K562 (cell line): ENCODE measurements at regions not wholly inside any gene's neighbourhood (a gene's known extent, or its start where the extent isn't known, plus 50 kb on each side); places are given as distances from the start of the nearest gene placed in this dataset.

Experiments
- ATAC-seq: fragments of 200-7000 bp; cut with Tn5 transposase; 3 replicates; pipeline ENCODE4 v1.9.1; 2020; ENCODE audit warnings: moderate library complexity
- BruUV-seq: library from RNA; stranded (reverse); fragments of 400-500 nt; replicated peaks from 2 replicates; lab custom pipeline; 2021; lab: Mats Ljungman, UMichigan
- CTCF ChIA-PET: fragments of 300-600 bp; formaldehyde crosslinking; extraction: SDS; loops from one replicate; lab custom pipeline; 2021; ENCODE audit warnings: low intra/inter-chr PET ratio; lab: Yijun Ruan, JAX
- POLR2A ChIA-PET: fragments of 300-600, 350-650 bp; sonication (Branson Sonifier 250); formaldehyde crosslinking; extraction: SDS; loops from one replicate; lab custom pipeline; 2021; ENCODE audit warnings: antibody characterized with exemption, inconsistent platforms; lab: Yijun Ruan, JAX
- DNase-seq, 4 experiments: peaks; one replicate each; pipeline versions ENCODE4 v3.0.0 to v3.0.0-alpha.2; 2011 to 2018; ENCODE audit warnings: low spot score in 3 of 4, mixed read lengths in 3 of 4; ENCODE audit errors: extremely low read depth in 1 of 4
- FAIRE-seq: peaks from 2 replicates; lab custom pipeline; 2011; peaks lifted over from hg19 to GRCh38; lab: Jason Lieb, UNC
- H2AFZ ChIP-seq: 2 replicates; pipeline ENCODE4 v1.6.0; 2011; ENCODE audit warnings: low read depth, low read length, control low read depth, inconsistent platforms
- H3K27ac ChIP-seq: fragments of 200-600 bp; 3 replicates; pipeline ENCODE4 v1.8.0; 2011; ENCODE audit warnings: low read depth, mild to moderate bottlenecking, control low read depth, inconsistent platforms, low read length, moderate library complexity, mixed read lengths; ENCODE audit errors: extremely low read depth
- H3K27me3 ChIP-seq, 2 experiments: fragments of 300-600 bp in 1 of 2; 2 replicates in 1 of 2; 3 replicates in 1 of 2; pipeline versions ENCODE4 v1.6.0 to v1.8.0; 2011; ENCODE audit warnings: inconsistent platforms in 2 of 2, low read length in 2 of 2, mild to moderate bottlenecking in 1 of 2, mixed read lengths in 1 of 2, moderate library complexity in 1 of 2; ENCODE audit not compliant: control insufficient read depth in 2 of 2, insufficient read depth in 2 of 2
- H3K36me3 ChIP-seq: fragments of 300-600 bp; 3 replicates; pipeline ENCODE4 v1.8.0; 2011; ENCODE audit warnings: mild to moderate bottlenecking, low read length, inconsistent platforms; ENCODE audit not compliant: control insufficient read depth, insufficient read depth
- H3K4me1 ChIP-seq, 2 experiments: fragments of 200-600 bp in 1 of 2; replicated peaks in 1 of 2; 2 replicates in 1 of 2; 3 replicates in 1 of 2; pipeline versions ENCODE4 v1.5.1 to v1.8.0; 2011; ENCODE audit warnings: inconsistent platforms in 2 of 2, low read length in 2 of 2, mild to moderate bottlenecking in 1 of 2, mixed read lengths in 1 of 2, moderate library complexity in 1 of 2; ENCODE audit not compliant: control insufficient read depth in 2 of 2, insufficient read depth in 2 of 2
- H3K4me2 ChIP-seq: 2 replicates; pipeline ENCODE4 v1.6.1; 2011; ENCODE audit warnings: low read length, control low read depth, inconsistent platforms, mixed read lengths; ENCODE audit not compliant: insufficient read depth
- H3K4me3 ChIP-seq: fragments of 200-600 bp; sonication (generic), shearing (Covaris generic); 2 replicates; pipeline ENCODE4 v1.5.1; 2016; ENCODE audit warnings: control low read depth, inconsistent platforms
- H3K79me2 ChIP-seq: fragments of 200-600 bp; 3 replicates; pipeline ENCODE4 v1.8.0; 2011; ENCODE audit warnings: low read length, inconsistent platforms; ENCODE audit not compliant: control insufficient read depth, insufficient read depth
- H3K9ac ChIP-seq, 2 experiments: 2 replicates each; pipeline versions ENCODE4 v1.6.0 to v1.6.1; 2011; ENCODE audit warnings: low read depth in 2 of 2, low read length in 2 of 2, control low read depth in 1 of 2, inconsistent platforms in 1 of 2, mild to moderate bottlenecking in 1 of 2, mixed read lengths in 1 of 2; ENCODE audit not compliant: insufficient read depth in 1 of 2
- H3K9me1 ChIP-seq: one replicate; pipeline ENCODE4 v1.6.0; 2011; ENCODE audit warnings: inconsistent platforms, mild to moderate bottlenecking, low read length, moderate library complexity; ENCODE audit not compliant: control insufficient read depth, insufficient read depth
- H3K9me3 ChIP-seq: replicated peaks from 2 replicates; pipeline ENCODE4 v1.5.1; 2011; ENCODE audit warnings: low read depth, low read length, inconsistent platforms; ENCODE audit not compliant: control insufficient read depth, insufficient read depth
- H4K20me1 ChIP-seq: replicated peaks from 2 replicates; pipeline ENCODE4 v1.6.1; 2011; ENCODE audit warnings: low read length, inconsistent platforms, mixed read lengths; ENCODE audit not compliant: control insufficient read depth, insufficient read depth
- CHD4 ChIP-seq: fragments of 200-600 bp; sonication (generic); IDR thresholded peaks from 3 replicates; pipeline ENCODE4 v1.6.1; 2012; ENCODE audit warnings: low read depth, mild to moderate bottlenecking, mixed read lengths, low read length, inconsistent platforms; ENCODE audit not compliant: insufficient read depth, insufficient replicate concordance, poor library complexity, severe bottlenecking
- DDX20 ChIP-seq: fragments of 450-650 bp; IDR thresholded peaks from 2 replicates; pipeline ENCODE4 v1.6.1; 2016; ENCODE audit warnings: missing genetic modification characterization, low read depth, mild to moderate bottlenecking, missing compliant biosample characterization, moderate library complexity
- RBM14 ChIP-seq: fragments of 200-400 bp; formaldehyde crosslinking; IDR thresholded peaks from 2 replicates; pipeline ENCODE4 v1.6.1; 2018; ENCODE audit warnings: low read depth, mild to moderate bottlenecking, low read length, moderate library complexity, borderline replicate concordance; ENCODE audit not compliant: insufficient read depth
- ZSCAN32 ChIP-seq: fragments of 450-650 bp; formaldehyde crosslinking; IDR thresholded peaks from 2 replicates; pipeline ENCODE4 v1.4.0; 2020; ENCODE audit warnings: mild to moderate bottlenecking, moderate library complexity
- WGBS: fragments of 100-300 bp; shearing (Covaris generic); methylation state at CpG from one replicate; pipeline ENCODE4 v1.1.6; 2016; ENCODE audit warnings: low coverage, mixed read lengths; ENCODE audit not compliant: insufficient coverage; ENCODE audit errors: missing lambda C conversion rate; 5-methylcytosine and 5-hydroxymethylcytosine counted together
- in situ Hi-C: fragments of 300-500 bp; cut with MboI; formaldehyde crosslinking; loops from 4 replicates; pipeline ENCODE4 v1.15.0; 2018; ENCODE audit warnings: inconsistent platforms, mixed read lengths
- intact Hi-C: fragments of 100-400 bp; cut with micrococcal nuclease; formaldehyde crosslinking; loops from 2 replicates; pipeline ENCODE4 v1.14.2; 2022
- TF ChIP-seq, protein P1 (sequence below): sonication (generic); formaldehyde crosslinking; IDR thresholded peaks from 2 replicates; pipeline ENCODE4 v1.8.0; 2023; ENCODE audit warnings: mild to moderate bottlenecking, missing genetic modification reagents

DNA sequence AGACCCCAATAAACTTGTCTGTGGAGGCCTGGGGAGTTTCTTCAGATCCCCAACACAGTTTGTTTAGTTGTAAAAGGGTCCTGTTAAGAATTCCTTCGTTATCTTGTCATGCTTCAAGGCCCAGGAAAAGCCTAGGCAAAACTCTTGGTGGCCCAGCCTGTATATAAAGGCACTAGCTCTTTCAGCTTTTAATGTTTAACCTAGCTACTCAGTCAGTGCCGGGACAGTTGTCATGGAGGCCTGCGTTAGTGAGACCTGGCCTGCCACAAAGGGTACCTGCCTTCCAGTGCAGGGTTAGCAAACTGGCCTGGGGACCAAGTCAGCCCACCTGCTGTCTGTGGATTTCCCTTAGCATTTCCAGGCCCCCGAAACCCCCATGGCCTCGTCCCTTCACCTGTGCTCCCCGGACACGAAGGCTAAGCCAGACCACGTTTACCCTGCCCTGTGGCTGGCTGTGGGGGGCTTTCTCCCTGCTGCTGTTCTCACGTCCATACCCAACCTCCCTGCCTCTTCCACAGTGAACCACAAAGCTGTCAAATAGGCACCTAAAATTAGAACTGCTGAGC, 96.9 kb upstream of the PPP2R2D start:
- Histone ChIP-seq H3K9me1 (no peaks in the 10 kb centered on the region), H3K4me3 (no peak overlapping the region), H3K4me2 (no peak overlapping the region), H3K79me2 (no peaks in the 10 kb centered on the region), H3K36me3 (no peaks in the 10 kb centered on the region), H3K27ac (no peak overlapping the region), H4K20me1 (no peaks in the 10 kb centered on the region), H3K9me3 (no peaks in the 10 kb centered on the region), H3K9ac (no peak overlapping the region), H3K4me1 (no peaks in the 10 kb centered on the region), H3K27me3 (peaks cover 0 to 32% of the 10 kb centered on the region in 2 experiments; a peak in 2 of 5 replicates), H2AFZ (no peak overlapping the region)
- no peak for DNase-seq
- FAIRE-seq: no peak
- in situ Hi-C loops (no loop called here), intact Hi-C loops (no loop called here)
- ChIA-PET POLR2A (interaction anchor here (0.7 kb wide), 1 partner anchor 864 kb away, joined by 3 read pairs; no protein-coding TSS in a partner anchor), CTCF (no interaction called here)
- 0% methylated on average over 6 of the region's 9 CpGs for WGBS
- no peak for ATAC-seq
- no peak for TF ChIP-seq RBM14
- no TSS peak for BruUV-seq

DNA sequence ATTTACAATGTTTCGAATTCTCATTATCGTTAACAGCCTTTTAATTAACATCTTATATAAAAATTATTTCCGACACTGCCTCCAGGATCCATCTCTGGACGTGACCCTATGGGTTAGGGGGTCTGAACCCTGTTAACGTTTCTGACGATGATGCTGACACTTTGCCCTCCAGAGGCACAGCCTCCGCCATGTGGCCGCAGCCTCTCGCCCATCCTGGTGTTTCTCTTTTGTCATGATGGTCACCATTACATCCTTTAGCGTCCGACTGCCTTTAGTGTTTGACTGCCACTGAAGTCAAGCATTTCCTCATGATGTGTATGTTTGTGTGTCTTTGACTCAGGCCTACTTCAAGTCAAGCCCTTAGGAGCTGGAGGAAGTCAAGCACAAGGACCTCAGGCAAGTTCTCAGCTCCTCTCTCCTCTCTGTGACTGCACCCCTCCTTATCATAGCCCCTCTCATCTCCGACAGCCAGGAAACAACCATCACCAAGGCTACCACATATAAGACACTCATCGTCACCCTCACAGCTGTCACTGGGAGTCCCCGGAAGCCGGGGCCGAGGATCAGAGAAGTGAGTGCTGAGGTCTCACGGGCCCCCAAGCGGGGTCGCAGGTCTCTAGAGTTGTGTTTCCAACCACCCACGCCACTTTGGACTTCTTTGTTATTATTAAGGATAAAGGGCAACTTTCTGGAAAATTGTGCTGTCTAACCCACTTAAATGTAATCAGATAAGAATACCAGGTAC, 96.1 kb upstream of the PPP2R2D start:
- TF ChIP-seq DDX20 (tag): no peak
- no peak for TF ChIP-seq CHD4
- no peak for TF ChIP-seq ZSCAN32 (CRISPR knock-in tag)
- TF ChIP-seq, protein P1, sequence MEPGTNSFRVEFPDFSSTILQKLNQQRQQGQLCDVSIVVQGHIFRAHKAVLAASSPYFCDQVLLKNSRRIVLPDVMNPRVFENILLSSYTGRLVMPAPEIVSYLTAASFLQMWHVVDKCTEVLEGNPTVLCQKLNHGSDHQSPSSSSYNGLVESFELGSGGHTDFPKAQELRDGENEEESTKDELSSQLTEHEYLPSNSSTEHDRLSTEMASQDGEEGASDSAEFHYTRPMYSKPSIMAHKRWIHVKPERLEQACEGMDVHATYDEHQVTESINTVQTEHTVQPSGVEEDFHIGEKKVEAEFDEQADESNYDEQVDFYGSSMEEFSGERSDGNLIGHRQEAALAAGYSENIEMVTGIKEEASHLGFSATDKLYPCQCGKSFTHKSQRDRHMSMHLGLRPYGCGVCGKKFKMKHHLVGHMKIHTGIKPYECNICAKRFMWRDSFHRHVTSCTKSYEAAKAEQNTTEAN: no peak
- TF ChIP-seq, all 486 proteins: peak for 0

More for the DNA sequence above, 96.1 kb upstream of the PPP2R2D start:
- in situ Hi-C loops: no loop called here
- Histone ChIP-seq H3K4me1 (no peaks in the 10 kb centered on the region), H3K27me3 (peaks cover 0 to 32% of the 10 kb centered on the region in 2 experiments; a peak in 2 of 5 replicates), H3K9me1 (no peaks in the 10 kb centered on the region), H3K4me2 (no peak overlapping the region), H3K27ac (no peak overlapping the region), H4K20me1 (no peaks in the 10 kb centered on the region), H2AFZ (no peak overlapping the region), H3K4me3 (no peak overlapping the region), H3K9me3 (no peaks in the 10 kb centered on the region), H3K9ac (no peak overlapping the region), H3K79me2 (no peaks in the 10 kb centered on the region), H3K36me3 (no peaks in the 10 kb centered on the region)
- ChIA-PET POLR2A (interaction anchor here (0.7 kb wide), 1 partner anchor 1196 kb away, joined by 3 read pairs; no protein-coding TSS in a partner anchor), CTCF (no interaction called here)
- DNase-seq (no peak), ATAC-seq (no peak), FAIRE-seq (no peak)
- BruUV-seq: no TSS peak
- intact Hi-C loops: no loop called here
- WGBS: 0% methylated on average over 18 of the region's 20 CpGs
